Forelimb muscle (tissue), 1 donor: ENCODE measurements at regions not wholly inside any gene's neighbourhood (a gene's known extent, or its start where the extent isn't known, plus 50 kb on each side); places are given as distances from the start of the nearest gene placed in this dataset.
"Not testable (repeated sequence)": the region's sequence is repeated elsewhere in the genome, so short reads cannot be mapped to it uniquely, and the experiment has no call there.

Experiments used
- DNase-seq: peaks from one replicate; pipeline ENCODE4 v3.0.0-alpha.2; 2013; ENCODE audit warnings: low read depth

DNA sequence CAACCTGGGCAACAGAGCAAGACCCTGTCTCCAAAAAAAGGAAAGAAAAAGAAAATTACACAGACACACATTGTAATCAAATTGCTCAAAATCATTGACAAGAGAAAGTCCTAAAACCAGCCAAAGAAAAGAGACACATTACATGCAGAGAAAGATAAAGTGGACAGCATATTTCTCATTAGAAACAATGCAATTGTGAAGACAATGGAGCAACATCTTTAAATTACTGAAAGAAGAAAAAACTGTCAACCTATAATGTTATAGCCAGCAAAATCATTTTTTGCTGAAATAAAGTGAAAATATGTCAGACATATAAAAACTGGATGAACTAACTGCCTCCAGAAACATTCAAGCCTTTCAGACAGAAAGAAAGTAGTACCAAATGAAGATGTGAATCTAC lies 120.6 kb downstream of the TMEM167A start:
- DNase-seq = no peak

DNA sequence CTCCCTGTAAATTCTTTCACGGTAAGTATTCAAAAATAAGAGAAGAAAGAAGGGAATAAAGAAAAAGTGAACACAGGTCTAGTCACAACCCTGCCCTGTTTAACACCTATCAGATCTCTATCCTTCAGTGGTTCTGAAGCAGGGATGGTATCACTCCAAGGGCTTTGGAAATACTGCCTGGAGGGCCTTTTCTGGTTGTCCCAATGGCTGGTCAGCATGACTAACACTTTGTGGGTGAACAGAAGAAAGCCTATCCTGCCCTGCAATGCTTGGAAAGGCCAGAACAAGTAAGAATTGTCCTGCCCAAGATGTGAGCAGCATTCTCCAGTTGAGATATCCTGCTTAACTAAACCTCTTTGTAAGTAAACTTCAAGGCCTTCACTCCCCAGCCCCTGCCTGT lies 124.9 kb downstream of the TMEM167A start:
- DNase-seq = no peak

DNA sequence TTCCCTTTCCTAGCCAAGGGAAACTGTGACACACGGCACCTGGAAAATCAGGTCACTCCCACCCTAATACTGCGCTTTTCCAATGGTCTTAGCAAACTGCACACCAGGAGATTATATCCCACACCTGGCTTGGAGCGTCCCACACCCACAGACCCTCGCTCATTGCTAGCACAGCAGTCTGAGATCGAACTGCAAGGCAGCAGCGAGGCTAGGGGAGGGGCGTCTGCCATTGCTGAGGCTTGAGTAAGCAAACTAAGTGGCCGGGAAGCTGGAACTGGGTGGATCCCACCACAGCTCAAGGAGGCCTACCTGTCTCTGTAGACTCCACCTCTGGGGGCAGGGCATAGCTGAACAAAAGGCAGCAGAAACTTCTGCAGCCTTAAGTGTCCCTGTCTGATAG lies 132.9 kb downstream of the TMEM167A start:
- DNase-seq = not testable (repeated sequence)

DNA sequence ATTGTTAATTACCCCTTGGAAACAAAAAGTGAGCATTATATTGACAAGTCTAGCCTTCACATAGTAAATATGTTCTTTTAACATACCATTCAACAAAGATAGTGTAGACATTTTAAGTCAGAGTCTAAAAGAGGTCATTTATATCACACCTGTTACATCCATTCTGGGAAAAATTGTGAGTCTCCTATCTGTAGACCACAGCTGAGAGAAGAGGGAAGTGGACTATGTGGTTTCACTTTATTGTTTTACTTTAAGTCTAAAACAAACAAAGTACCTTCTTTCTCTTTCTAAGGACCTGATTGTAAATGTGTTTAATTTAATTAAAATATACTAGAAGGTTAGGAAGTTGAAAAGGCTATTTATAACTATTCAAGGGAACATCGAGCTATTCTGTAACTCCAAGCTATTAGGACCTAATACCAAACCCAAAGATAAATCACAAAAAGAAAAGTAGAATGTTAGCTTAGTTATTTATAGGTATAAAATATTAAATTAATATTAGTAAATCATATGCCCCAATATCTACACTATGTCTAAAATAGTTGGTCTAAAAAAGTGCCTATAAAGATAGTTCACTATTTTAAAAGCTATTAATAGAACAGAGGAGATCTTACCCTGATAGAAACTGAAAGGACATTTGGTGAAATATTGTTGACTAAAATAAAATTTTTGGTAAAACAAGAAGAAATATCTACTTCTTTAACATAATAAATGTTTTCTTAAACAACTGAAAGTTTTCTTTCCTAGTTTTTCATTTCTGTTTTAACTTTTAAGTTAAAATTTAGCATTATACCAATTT lies 134.9 kb downstream of the TMEM167A start:
- DNase-seq = no peak

DNA sequence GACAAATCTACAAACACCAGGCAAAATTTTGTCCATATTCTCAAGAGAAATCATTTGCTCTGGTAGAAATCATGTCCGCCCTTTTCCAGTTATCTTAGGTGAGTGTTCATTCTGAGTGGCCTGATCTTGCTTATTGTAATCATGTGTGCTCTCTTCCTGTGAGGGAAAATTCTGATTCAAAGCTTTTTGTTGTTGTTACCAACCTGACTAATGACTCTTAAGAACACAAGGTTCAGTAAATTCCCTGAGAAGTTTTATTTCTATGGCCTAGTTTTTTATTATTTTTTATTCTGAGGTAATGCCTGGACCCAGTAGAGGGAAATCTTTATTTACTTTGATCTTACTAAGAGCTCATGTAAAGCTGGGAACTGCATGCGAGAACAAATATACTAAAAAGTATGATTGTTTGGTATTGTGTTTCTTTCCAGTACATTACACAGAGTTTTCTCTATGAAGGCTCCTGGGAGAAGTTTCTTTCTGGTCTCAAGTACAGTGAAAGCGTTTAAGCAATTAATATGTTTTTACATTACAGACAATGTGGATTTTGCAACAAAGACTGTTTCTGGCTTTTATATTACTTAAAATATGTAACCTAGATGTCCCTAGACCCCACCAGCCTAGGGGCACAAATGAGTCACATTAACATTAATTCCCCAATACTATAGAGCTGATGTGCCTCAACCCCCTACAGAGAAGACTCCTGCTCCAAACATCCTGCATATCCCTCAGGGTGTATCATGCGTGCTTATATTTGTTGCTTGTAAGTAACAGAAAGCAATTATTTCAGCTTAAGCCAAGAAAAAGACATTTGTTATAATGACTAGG lies 138.1 kb downstream of the TMEM167A start:
- no peak for DNase-seq

DNA sequence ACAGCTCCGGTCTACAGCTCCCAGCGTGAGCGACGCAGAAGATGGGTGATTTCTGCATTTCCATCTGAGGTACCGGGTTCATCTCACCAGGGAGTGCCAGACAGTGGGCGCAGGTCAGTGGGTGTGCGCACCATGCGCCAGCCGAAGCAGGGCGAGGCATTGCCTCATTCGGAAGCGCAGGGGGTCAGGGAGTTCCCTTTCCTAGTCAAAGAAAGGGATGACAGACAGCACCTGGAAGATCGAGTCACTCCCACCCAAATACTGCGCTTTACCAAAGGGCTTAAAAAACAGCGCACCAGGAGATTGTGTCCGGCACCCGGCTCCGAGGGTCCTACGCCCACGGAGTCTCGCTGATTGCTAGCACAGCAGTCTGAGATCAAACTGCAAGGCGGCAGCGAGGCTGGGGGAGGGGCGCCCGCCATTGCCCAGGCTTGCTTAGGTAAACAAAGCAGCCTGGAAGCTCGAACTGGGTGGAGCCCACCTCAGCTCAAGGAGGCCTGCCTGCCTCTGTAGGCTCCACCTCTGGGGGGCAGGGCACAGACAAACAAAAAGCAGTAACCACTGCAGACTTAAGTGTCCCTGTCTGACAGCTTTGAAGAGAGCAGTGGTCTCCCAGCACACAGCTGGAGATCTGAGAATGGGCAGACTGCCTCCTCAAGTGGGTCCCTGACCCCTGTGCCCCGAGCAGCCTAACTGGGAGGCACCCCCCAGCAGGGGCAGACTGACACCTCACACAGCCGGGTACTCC lies 144.5 kb downstream of the TMEM167A start:
- not testable (repeated sequence) for DNase-seq

DNA sequence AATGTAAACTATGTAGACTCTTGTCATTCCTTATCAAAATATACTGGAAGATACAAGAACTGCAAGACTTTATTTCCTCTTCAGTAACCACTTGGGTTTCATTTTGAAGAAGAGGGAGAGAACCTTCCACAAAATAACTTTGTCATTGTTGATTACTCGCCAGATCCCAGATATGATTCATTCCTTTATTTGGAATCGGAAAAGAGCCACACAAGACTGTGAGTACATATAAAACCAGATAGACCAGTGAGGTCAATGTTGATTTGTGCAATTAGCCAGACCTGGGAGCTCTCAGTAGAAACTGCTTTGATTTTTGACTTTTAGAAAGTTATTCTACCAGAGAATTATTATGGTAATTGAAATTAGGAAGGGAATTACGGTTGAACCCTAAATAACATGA lies 146.1 kb downstream of the TMEM167A start:
- no peak for DNase-seq

DNA sequence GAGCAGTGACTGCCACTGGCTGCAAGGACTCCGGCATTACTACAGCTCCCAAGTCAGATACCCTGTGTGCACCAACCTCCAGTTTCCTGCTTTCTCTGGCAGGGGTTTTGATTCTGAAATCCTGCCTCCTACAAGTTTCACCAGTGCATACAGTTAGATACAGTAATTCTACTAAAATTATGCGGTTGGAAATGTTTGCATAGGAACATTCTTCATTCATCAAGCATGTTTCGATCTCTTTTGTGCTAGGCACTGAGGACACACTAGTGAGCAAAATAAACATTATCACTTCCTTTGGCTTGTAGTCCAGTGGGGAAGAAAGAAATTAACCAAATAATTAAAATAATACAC lies 152.2 kb downstream of the TMEM167A start:
- DNase-seq = no peak

DNA sequence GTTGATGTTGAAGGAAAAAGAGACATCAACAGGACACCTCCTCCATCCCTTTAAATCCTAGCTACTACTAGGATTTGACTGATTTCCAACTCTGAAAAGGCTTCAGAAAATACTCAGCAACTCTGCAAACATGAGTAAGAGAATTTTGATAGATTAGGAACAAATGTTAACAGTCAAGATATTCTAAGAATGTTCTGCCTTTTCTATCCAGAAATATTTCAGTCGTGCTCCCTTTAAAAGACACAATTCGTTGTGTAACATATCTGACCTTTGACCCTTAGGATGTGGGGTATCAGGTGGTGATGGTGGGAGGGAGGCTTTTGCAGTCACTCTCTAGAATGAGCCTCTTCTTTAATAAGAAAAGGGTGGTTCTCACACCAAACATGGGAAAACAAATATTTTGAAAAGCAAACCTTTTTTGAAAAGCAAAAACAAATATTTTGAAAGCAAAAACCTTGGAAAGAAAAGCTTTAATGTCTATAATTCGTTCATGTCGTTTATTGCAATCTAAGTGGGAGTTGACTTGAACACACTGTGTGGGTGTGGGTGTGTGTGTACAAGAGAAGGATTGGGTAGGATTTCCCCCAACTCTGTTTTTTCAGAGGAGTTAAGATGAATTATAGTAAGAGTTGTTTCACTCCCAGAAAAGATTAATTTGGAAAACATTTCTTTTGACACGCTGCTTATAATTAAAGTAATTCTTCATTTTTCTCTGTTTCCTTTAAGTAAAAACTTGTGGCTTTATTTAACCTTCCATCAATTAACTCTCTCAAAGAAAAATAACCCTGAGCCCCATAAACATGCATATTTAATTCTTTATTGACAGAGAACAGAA lies 152.8 kb downstream of the TMEM167A start:
- no peak for DNase-seq

DNA sequence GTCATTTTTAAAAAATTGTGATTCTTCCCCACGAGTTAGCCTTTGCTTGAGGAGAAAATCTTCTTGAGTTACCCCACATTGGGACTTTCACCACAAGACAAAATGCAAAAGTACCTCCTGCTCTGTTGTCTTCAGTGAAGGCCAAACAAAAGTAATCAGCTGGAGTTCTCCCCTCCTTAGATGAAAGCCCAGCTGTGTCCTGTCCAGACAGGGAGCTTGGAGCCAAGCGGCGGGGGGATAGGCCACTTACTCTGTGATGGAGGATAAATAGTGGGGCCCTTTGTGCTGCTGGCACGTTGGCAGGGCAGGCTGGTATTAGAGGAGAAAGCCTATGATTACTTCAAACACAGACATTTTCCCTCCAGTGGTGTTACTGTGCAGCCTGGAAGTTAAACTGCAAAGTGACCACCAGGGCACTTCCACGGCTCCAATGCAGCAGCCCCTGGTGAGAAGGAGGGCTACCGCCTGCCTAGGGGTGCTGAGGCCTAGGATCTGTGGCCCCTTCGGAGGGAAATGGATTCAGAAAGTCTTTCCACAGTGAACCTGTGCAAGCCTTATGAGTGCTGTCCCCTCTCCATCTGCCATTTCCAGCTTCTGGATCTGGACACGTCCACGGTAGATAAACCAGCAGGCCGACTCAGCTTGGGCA lies 155.0 kb downstream of the TMEM167A start:
- DNase-seq = no peak

DNA sequence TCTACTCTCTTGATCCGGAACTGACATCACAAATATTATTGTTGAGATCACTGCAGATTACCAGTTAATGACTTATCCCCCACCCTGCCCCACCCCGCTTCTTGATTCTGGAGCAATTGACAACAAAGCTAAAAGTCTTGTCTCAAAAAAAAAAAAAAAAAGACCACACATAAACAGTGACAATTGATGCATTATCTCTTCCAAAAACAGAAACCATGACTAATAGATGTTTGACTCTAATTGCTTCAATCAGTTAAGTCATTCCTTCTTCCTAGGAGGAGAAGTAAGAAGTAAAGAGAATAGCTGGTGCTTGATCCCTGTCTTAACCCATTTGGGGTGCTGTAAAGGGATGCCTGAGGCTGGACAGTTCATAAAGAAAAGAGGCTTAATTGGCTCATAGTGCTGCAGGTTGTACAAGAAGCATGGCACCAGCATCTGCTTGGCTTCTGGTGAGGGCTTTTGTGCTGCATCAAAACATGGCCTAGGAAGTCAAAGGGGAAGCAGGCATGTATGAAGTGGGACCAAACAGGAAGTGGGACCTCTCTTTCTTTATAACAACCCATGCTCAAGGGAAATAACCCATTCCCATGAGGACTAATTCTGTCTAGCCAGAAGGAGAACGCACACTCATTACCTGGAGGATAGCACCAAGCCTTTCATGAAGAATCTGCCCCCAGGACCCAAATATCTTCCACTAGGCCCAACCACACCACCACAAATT lies 158.7 kb downstream of the TMEM167A start:
- DNase-seq = no peak

DNA sequence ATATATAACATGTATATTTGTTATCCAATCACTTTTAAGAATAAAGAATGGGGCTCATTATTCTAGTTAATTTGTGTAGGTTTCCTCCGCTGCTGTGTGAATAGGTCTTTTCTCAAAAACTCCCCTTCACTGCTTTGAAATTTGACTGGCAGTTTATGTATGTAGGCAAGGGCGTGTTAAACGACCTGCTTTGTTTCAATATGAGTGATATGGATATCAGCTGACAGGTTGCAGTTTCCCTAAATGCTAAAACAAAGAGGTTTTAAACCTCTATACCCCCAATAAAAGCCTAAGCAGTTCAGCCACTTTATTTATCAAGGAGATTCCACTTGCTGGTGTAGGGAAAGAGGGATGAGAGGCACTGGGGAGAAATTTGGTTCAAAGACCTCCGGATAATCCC lies 159.6 kb downstream of the TMEM167A start:
- no peak for DNase-seq

DNA sequence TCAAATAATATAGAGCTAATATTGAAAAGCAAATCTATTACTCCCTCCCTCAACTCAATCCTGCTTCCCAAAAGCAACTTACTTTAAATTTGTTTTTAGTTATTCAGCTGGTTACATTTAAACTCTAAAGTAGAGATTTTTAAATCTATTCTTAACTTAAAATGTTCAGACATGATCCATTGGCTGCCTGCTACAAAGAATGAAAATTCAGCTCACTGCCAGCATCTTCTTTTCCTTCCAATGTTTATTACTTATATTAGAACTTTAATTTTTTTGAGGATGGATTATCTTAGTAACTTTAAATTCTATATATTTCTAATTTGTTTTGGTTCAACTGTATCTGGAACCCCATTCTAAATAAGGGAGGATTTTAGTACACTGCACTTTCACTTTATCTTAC lies 163.2 kb downstream of the TMEM167A start:
- no peak for DNase-seq

DNA sequence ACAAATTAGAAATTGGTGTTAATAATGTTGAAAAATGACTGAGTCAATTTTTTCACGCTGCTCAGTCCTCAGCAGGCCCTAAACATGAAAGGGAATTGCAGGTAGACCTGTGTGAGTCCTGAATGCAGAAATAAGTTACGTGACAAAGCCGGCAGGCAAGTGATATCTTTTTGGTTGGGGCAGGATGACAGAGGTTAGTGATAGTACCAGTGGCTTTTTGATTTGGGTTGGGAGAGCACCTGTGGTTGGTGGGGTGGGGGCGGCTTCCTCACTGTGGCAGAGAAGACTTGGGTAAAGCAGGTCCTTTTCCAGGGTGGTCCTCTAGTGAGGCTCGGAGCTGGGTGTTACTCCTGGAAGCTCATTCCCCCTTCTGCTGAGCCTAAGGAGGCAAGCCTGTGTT lies 164.7 kb downstream of the TMEM167A start:
- no peak for DNase-seq

DNA sequence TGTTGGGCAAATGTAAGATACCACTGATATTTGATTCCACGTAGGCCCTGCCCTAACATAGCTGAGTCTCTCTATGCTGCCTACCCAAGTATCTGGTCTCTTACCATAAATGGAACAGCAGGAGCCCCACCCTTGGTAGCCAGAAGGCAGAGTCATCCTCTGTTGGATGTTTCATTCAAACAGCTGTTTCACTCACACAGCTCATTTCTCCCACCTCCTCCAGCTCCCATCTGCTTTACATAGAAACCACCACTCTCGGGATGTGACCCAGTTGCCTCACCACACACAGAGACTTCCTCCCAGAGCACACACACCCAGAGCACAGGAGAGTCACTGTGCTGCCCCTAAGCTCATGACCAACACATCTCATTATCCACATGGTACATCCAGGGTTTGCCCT lies 165.3 kb downstream of the TMEM167A start:
- DNase-seq = no peak

DNA sequence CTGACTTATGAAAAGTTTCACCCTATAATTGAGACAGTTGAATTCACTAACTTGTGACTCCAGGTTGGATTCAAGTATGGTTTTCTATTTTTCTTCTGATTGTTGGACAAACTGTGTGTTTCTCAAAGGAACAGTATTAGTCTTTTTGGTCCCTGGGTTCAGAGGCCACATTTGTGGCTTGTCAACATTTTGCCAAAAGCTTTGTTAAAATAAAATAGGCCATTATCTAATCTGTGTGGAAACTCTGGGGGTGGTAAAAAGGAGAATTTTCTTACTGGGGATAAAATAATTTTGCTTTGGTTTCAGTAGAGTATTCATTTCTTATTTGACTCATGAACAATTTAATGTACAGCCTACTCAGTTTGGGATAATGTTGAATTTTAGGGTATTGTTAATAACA lies 166.3 kb downstream of the TMEM167A start:
- DNase-seq = no peak

DNA sequence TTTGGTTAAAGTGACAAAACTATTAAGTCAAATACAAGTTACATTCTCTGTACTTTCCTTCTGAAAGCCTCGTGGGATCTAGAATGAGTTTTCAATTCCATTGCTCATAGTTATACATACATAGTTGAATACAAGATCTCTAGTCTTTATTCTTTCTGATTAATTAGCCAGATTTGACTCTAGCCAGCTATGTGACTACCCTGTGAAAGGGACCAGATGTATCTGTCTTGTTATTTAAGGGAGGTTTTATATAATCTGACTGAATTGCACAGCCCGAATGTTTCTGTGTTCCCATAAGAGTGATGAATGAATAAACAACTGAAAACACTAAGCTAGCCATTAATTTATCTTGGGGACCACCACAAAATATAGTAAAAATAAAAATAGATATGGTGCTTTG lies 166.7 kb downstream of the TMEM167A start:
- no peak for DNase-seq

DNA sequence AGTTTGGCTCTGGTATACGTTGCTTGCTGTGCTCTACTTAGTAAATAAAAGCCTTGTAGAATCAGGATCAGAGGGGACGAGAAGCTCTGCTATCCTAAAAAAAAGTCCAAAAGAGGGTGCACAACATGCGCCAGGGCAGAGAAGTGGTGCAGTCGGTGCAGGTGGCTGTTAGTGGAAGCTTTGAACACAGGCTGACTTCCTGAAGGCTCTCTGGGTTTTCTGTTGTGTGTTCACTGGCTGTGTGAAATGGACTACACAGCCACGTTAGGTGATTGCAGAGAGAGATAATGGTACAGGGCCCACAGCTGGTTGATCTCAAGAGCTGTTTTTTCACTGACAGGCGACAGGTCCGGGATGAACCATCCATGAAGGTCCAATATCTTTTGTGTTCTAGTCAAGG lies 167.4 kb downstream of the TMEM167A start:
- DNase-seq = no peak

DNA sequence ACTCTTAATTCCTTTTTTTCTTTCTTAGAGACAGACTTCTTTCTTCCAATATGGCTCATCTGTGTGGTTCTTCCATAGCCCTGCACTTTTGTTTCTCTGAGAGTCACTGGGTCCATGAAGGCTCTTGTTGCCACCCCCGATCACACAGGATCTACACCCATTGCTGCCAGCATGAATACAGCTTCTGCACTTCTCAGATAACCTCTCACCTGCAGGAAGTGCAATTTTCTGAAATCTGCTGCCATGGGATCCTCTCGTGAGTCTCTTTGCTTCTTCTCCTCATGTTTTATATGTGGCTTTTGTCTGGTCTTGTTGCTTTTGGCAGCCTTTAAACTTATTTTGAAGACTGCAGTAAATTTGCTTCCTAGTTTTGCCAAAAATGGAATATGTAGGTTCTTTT lies 171.2 kb downstream of the TMEM167A start:
- no peak for DNase-seq

DNA sequence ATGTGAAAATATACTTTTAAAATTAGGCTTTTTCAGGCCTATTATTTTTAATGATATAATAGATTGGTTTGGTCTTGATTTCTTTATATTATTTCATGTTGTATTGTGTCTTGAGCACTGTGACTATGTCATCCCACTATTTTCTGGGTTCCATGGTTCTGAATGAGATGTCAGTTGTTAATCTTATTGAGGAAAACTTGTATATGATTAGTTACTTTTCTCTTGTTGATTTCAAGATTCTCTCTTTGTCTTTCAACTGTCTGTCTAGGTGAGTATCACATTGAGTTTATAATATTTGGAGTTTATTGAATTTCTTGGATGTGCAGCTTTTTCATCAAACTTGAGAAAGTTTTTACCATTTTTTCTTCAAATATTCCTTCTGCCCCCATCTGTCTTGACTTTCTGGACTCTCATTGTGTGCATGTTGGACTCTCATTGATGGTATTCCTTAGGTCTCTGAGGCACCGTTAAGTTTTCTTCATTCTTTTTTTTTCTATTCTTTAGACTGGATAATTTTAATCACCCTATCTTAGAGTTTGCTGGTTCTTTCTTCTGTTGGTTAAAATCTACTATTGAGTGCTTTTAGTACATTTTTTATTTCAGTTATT lies 175.8 kb downstream of the TMEM167A start:
- DNase-seq = no peak
